ENCODE measurements at regions not wholly inside any gene's neighbourhood (a gene's known extent, or its start where the extent isn't known, plus 50 kb on each side); places are given as distances from the start of the nearest gene placed in this dataset.

DNA sequence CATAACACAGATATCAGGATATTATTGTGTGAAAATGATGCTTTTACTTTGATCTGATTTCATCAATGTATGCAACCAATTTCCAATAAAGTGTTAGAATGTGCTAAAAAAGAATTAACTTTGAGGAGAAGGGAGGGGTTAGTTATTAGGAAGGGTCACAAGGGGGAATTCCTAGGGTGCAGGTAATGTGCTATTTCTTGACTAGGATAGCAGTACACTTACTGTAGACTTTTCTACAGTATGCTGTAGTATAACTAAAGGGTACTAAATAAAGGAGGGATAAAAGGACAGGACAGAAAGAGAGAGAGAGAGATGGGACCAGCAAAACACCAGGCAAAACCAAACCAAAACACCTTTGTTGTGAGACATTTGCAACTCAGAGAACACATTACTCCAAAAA lies 121.4 kb upstream of the RAP1B start:
- no peak for TF ChIP-seq GLIS1 (tag by site-specific recombination; IDR thresholded peaks at IDR 0.05)
- peak; percentile 96 for TF ChIP-seq ZNF157 (tag by site-specific recombination; IDR thresholded peaks at IDR 0.05)
- POLR2A ChIA-PET, result no interaction called here
- H3K4me3 ChIP-seq (ENCODE audit: low read depth, low read length), result no peak overlapping the region
- H3K9me3 ChIP-seq (ENCODE audit: control insufficient read depth, insufficient read depth, low read depth, low read length), result no peaks in the 10 kb centered on the region
- H3K4me1 ChIP-seq (ENCODE audit: control insufficient read depth, insufficient read depth, low read length), result no peaks in the 10 kb centered on the region
- no peak overlapping the region for H3K27ac ChIP-seq (ENCODE audit: extremely low read depth, low read depth, low read length)
- CTCF ChIA-PET, result no interaction called here
- no peaks in the 10 kb centered on the region for H3K36me3 ChIP-seq (ENCODE audit: control insufficient read depth in 2 of 2, insufficient read depth in 1 of 2, low read length in 2 of 2)

DNA sequence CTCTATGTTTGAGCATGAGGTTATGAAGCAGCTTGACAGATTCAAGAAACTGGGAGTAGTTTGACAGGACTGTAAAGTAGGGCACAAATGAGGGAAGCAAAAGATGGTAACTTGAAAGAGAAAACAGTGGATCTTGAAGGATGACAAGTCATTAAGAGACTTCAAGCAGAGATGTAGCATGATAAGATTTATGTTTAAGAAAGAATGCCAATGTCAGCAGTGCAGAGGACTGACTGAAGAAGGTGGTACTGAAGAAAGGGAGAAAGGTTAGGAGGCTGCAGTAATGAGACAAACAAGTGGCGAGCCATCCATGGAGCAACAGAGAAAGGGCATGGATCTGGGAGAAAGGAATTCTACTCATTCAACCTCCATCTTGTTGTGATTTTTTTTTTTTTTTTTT lies 120.2 kb upstream of the RAP1B start:
- Histone ChIP-seq H3K4me3 (ENCODE audit: low read depth, low read length) (no peak overlapping the region), H3K36me3 (ENCODE audit: control insufficient read depth in 2 of 2, insufficient read depth in 1 of 2, low read length in 2 of 2) (no peaks in the 10 kb centered on the region), H3K9me3 (ENCODE audit: control insufficient read depth, insufficient read depth, low read depth, low read length) (no peaks in the 10 kb centered on the region), H3K27ac (ENCODE audit: extremely low read depth, low read depth, low read length) (no peak overlapping the region), H3K4me1 (ENCODE audit: control insufficient read depth, insufficient read depth, low read length) (peaks cover under 1% of the 10 kb centered on the region; the same call in 1 of the 2 replicates)
- ChIA-PET POLR2A (no interaction called here), CTCF (interaction anchor here (0.6 kb wide), 1 partner anchor 705 kb away, joined by 3 read pairs; no protein-coding TSS in a partner anchor)
- TF ChIP-seq, protein P1, sequence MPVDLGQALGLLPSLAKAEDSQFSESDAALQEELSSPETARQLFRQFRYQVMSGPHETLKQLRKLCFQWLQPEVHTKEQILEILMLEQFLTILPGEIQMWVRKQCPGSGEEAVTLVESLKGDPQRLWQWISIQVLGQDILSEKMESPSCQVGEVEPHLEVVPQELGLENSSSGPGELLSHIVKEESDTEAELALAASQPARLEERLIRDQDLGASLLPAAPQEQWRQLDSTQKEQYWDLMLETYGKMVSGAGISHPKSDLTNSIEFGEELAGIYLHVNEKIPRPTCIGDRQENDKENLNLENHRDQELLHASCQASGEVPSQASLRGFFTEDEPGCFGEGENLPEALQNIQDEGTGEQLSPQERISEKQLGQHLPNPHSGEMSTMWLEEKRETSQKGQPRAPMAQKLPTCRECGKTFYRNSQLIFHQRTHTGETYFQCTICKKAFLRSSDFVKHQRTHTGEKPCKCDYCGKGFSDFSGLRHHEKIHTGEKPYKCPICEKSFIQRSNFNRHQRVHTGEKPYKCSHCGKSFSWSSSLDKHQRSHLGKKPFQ (tag by site-specific recombination; IDR thresholded peaks at IDR 0.05), result no peak
- TF ChIP-seq ZNF138 (tag by site-specific recombination; IDR thresholded peaks at IDR 0.05; ENCODE audit: borderline replicate concordance) (no peak), ZSCAN16 (tag by site-specific recombination; IDR thresholded peaks at IDR 0.05) (no peak), ZNF558 (tag by site-specific recombination; IDR thresholded peaks at IDR 0.05) (no peak)

DNA sequence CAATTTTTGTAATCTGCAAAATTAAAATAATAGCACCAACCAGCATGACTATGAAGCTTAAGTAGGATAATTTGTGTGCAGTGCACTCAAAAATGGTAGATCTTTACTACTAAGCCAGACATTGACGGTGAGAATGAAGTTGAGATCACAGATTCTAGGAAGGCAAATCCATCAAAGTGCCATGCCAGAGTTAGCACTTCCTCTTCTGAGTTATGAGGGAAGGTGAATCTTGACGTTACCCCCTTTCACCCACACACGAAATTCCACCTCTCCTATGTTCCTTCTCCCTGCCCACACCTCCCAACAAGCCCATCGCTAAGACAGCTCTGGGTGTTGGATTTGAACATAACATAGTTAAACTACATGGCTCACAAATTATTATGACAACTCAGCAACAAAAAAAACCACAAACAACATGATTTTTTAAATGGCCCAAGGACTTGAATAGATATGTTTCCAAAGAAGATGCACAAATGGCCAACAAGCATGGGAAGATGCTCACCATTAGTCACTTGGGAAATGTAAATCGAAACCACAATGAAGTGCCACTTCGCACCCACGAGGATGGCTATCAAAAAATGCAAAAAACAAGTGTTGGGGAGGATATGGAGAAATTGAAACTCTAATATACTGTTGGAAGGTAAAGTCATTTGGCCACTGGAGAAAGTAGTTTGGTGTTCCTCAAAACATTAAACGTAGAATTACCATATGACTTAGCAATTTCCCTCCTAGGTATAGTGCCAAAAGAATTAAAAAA lies 119.3 kb upstream of the RAP1B start:
- TF ChIP-seq, protein P2, sequence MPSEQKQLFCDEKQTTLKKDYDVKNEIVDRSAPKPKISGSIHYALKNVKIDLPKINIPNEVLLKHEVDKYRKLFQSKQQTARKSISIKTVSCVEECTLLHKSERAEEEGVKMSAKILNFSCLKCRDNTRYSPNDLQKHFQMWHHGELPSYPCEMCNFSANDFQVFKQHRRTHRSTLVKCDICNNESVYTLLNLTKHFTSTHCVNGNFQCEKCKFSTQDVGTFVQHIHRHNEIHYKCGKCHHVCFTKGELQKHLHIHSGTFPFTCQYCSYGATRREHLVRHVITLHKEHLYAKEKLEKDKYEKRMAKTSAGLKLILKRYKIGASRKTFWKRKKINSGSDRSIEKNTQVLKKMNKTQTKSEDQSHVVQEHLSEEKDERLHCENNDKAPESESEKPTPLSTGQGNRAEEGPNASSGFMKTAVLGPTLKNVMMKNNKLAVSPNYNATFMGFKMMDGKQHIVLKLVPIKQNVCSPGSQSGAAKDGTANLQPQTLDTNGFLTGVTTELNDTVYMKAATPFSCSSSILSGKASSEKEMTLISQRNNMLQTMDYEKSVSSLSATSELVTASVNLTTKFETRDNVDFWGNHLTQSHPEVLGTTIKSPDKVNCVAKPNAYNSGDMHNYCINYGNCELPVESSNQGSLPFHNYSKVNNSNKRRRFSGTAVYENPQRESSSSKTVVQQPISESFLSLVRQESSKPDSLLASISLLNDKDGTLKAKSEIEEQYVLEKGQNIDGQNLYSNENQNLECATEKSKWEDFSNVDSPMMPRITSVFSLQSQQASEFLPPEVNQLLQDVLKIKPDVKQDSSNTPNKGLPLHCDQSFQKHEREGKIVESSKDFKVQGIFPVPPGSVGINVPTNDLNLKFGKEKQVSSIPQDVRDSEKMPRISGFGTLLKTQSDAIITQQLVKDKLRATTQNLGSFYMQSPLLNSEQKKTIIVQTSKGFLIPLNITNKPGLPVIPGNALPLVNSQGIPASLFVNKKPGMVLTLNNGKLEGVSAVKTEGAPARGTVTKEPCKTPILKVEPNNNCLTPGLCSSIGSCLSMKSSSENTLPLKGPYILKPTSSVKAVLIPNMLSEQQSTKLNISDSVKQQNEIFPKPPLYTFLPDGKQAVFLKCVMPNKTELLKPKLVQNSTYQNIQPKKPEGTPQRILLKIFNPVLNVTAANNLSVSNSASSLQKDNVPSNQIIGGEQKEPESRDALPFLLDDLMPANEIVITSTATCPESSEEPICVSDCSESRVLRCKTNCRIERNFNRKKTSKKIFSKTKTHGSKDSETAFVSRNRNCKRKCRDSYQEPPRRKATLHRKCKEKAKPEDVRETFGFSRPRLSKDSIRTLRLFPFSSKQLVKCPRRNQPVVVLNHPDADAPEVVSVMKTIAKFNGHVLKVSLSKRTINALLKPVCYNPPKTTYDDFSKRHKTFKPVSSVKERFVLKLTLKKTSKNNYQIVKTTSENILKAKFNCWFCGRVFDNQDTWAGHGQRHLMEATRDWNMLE (tag by site-specific recombination; conservative IDR thresholded peaks at IDR 0.05; ENCODE audit: low read depth), result no peak
- TF ChIP-seq ZNF211 (tag by site-specific recombination; IDR thresholded peaks at IDR 0.05; ENCODE audit: low read depth), result no peak
- peaks cover 4% of the 10 kb centered on the region; the same call in 1 of the 2 replicates for H3K4me1 ChIP-seq (ENCODE audit: control insufficient read depth, insufficient read depth, low read length)
- no peaks in the 10 kb centered on the region for H3K36me3 ChIP-seq (ENCODE audit: control insufficient read depth in 2 of 2, insufficient read depth in 1 of 2, low read length in 2 of 2)
- no peaks in the 10 kb centered on the region for H3K9me3 ChIP-seq (ENCODE audit: control insufficient read depth, insufficient read depth, low read depth, low read length)
- no peak overlapping the region for H3K4me3 ChIP-seq (ENCODE audit: low read depth, low read length)
- ChIA-PET CTCF (no interaction called here), POLR2A (no interaction called here)
- H3K27ac ChIP-seq (ENCODE audit: extremely low read depth, low read depth, low read length), result no peak overlapping the region

DNA sequence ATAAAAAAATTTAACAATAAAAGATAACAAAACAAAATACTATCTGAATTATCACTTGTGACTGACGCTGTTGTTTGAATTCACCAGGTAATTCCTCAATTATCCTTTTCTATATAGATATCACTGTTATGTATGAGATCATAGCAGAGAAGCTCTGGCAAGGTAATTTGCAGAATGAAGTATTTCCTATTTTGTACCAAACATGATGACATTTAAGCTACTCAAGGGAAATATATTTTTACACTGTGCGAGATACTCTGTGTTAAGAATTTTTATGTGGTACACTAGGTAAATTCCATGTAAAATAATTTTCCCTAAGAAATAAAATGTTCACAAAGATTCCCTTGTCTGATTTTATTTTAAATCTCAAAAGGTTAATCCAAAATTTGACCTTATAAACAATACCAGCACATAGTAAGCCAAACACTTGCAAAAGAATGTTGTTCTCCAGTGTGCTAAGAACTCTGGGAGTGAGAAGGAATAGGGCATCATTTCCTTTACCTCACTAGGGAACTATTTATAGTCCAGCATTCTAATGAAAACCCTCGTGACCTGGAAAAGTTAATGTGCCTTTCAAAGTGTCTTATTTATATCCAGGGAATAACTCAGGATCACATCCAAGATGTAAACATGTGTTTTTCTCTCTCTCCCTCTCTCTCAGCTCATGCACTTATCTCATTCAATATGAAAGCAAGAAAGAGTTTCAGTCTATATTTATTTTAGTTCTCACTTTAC lies 115.2 kb upstream of the RAP1B start:
- Histone ChIP-seq H3K36me3 (ENCODE audit: control insufficient read depth in 2 of 2, insufficient read depth in 1 of 2, low read length in 2 of 2) (no peaks in the 10 kb centered on the region), H3K9me3 (ENCODE audit: control insufficient read depth, insufficient read depth, low read depth, low read length) (no peaks in the 10 kb centered on the region), H3K4me3 (ENCODE audit: low read depth, low read length) (no peak overlapping the region), H3K27ac (ENCODE audit: extremely low read depth, low read depth, low read length) (no peak overlapping the region), H3K4me1 (ENCODE audit: control insufficient read depth, insufficient read depth, low read length) (peaks cover 4% of the 10 kb centered on the region; the same call in 1 of the 2 replicates)
- no peak for TF ChIP-seq ZNF302 (tag by site-specific recombination; IDR thresholded peaks at IDR 0.05; ENCODE audit: low read depth)
- peak; percentile 70 for TF ChIP-seq ZNF660 (tag by site-specific recombination; IDR thresholded peaks at IDR 0.05)
- 0 out of 2 replicates have a peak, but pooled peaks have one; percentile 22 for TF ChIP-seq ZNF366 (tag by site-specific recombination; conservative IDR thresholded peaks at IDR 0.05)
- POLR2A ChIA-PET, result no interaction called here
- CTCF ChIA-PET, result interaction anchor here (0.6 kb wide), 2 partner anchors 90 to 1787 kb away, joined by 3 to 4 read pairs; no protein-coding TSS in a partner anchor

Data from HEK293 (cell line).